Lung microvascular endothelial cell (primary cell): ENCODE measurements at regions not wholly inside any gene's neighbourhood (a gene's known extent, or its start where the extent isn't known, plus 50 kb on each side); places are given as distances from the start of the nearest gene placed in this dataset.
A peak's percentile ranks its signal among the peaks of the same experiment; 100 is the strongest.

Experiments
- DNase-seq, 2 donors: peaks; one replicate each; pipeline versions ENCODE4 v3.0.0 to v3.0.0-alpha.2; 2010; ENCODE audit warnings: low read depth in 2 of 2

DNA sequence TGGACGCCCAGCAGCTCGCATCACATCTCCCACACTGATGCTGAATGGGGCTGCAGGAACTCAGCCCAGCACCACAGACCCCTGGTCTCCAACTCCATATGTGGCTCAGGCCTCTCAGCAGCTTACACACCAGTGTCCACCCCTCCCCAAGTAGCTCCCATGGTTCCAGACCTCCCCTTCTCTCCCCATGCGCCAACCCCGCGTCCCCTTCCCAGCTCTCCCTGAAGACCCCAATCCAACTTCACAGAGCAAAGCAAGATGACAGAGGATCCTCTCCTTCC lies 188.9 kb downstream of the SH3BP4 start:
- no peak for DNase-seq

GRCh38 chr2:235141411-235142128 lies 189.8 kb downstream of the SH3BP4 start:
- no peak for DNase-seq

- DNase-seq: no peak
Observed at GRCh38 chr2:235142601-235143000, 190.8 kb downstream of the SH3BP4 start.

DNA sequence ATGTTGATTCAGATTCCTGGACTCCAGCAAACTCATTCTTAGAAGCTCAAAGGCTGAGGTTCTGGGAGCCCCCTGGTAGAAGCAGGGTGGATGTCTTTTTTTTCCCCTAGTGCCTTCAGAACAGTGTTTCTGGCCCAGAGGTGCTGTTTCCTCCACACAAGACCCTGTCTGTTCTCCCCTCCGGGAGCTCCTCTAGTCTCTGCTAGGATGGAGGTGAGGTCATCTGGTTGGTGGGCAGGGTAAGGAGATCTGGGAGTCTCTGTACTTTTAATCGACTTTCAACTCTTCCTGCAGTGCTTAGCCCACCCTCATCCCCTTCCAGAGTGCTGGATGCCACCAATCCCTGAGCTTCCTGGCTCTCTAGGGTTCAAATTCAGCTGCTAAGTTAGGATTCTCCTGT lies 192.0 kb downstream of the SH3BP4 start:
- no peak for DNase-seq

- DNase-seq: no peak
Observed at GRCh38 chr2:235144291-235144690, 192.5 kb downstream of the SH3BP4 start.

GRCh38 chr2:235146206-235146605 lies 194.4 kb downstream of the SH3BP4 start:
- DNase-seq: no peak

DNA sequence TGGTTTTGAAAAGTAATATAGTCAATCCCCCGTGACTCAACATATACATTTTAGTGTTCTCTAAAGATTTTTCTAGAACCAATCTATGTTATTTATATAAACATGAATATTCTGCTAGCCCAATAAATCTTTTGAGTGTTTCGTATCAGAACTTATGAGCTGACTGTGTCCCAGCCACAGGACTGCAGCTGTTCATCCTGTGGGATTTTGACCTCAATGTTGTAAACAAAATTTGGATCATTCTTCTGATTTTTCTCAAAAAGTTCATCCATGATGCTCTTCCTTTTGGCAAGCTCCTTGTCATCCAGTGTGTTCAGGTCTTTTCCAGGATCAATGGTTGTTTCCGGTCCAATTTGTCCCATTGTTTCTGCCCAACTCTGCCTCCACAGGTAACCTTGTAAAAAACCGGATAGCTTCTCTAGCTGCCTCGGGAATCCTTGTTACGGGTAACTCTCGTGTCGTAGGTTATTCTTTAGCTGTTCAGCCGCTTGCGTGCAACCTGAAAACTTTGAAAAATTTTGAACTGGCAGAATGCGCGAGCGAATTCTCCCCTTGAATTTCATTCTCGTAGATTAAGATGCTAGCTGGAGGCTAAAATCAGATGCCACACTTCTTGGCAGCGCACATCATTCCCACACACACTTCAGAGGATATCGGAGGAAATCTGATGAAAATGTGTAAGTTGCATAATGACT lies 195.2 kb downstream of the SH3BP4 start:
- no peak for DNase-seq

- no peak for DNase-seq
Observed at GRCh38 chr2:235148201-235149170, 196.7 kb downstream of the SH3BP4 start.

GRCh38 chr2:235149240-235149659 lies 197.4 kb downstream of the SH3BP4 start:
- no peak for DNase-seq

DNA sequence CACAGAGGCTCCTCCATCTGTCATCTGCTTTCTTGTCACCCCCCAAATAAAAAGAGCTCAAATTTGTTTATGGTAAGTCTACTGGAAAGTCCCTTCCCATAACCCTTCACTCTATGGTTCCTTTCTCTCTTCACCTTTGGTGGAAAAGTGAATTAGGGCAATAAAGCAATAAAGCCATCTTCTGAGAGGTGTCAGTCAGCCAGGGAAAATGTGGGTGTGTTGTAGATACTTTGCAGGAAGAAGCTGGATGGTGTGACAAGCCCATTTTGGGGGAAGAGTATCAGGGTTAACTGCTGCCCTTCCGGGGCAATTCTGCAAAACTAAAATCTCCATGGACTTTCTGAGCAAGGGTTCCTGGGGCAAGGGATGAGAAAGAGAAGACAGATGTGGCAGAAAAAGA lies 197.9 kb downstream of the SH3BP4 start:
- no peak for DNase-seq

DNA sequence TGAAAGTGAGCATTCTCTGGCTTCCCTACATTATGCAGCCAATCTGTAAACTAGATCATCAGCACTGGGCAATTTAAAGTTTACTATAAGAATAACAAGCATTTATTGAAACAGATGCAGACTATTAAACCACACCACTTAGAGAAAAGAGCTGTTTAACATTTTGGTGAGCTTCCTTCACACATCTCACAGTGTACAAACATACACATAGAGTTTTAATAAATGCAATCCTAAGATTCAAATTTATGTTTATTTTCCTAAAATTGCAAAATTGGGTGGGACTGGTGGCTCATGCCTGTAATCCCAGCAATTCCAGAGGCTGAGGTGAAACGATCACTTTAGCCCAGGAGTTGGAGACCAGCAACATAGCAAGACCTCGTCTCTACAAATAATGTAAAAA lies 199.3 kb downstream of the SH3BP4 start:
- no peak for DNase-seq

DNA sequence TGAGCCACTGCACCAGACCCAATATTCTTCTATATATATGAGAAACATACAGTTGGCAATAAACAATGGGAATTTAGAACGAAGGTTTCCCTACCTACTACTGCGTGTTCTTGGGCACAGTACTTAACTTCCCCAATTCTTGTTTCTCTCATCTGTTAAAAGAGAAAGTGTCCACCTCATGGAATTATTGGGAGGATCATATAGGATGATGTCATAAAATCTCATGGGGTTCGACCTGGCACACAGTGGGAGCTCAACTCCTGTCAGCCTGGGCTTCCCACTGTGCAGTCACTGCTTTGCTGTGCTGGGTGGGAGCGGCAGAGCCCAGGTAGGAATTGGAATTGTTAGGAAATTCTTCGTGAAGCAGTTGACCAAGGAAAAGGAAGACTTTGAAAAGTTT lies 203.3 kb downstream of the SH3BP4 start:
- DNase-seq: no peak

- DNase-seq: no peak
Observed at GRCh38 chr2:235156055-235156454, 204.2 kb downstream of the SH3BP4 start.

GRCh38 chr2:235157746-235158482 lies 206.1 kb downstream of the SH3BP4 start:
- no peak for DNase-seq

- no peak for DNase-seq
Observed at GRCh38 chr2:235160281-235160810, 208.5 kb downstream of the SH3BP4 start.

DNA sequence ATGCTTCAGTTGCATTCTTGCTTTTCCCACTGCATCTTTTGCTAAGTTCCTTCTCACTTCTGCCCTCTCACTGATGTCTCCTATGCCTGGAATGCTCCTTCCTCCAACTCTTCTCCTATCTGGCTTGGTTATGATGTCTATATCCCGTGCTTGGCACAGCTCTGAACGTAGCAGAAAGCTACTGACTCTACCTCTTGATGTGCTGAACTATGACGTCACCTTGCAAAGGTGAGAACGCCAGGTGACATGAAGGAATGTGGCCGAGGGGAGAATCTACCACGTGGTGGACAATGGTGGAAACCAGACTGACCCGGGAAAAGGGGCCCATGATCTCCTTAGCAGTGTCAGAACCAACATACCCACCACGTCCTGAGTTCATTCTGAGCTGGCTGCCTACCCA lies 209.7 kb downstream of the SH3BP4 start:
- DNase-seq: no peak

GRCh38 chr2:235162082-235162836 lies 210.4 kb downstream of the SH3BP4 start:
- peak; percentile 7 to 27 for DNase-seq

- DNase-seq: no peak
Observed at GRCh38 chr2:235162837-235163197, 211.0 kb downstream of the SH3BP4 start.

DNA sequence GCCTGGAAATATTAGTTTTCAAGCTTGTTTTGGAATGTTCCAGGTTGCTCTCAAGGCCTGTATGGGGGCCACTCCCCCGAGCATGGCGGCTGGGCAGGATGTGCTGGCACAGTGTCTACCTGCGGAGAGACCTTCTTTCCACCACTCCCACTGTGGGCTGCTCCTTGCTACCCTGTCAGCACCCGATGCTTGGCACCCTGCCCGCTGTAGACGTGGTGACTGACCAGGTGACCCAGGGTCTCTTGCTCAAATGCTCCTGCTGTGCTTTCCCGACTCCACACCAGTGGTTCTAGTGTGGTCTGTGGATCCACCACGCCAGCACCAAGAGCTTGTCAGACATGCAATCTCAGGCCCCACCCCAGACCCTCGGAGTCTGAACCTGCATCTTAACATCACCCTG lies 213.3 kb downstream of the SH3BP4 start:
- DNase-seq: no peak

GRCh38 chr2:235165631-235166030 lies 213.8 kb downstream of the SH3BP4 start:
- DNase-seq: no peak
